HepG2 (cell line): ENCODE measurements at regions not wholly inside any gene's neighbourhood (a gene's known extent, or its start where the extent isn't known, plus 50 kb on each side); places are given as distances from the start of the nearest gene placed in this dataset.

Experiments used
- ATAC-seq: fragments of 200-7000 bp; cut with Tn5 transposase; 3 replicates; pipeline ENCODE4 v1.9.1; 2020; ENCODE audit warnings: mild to moderate bottlenecking, moderate library complexity
- BruUV-seq: library from RNA; stranded (reverse); fragments of 400-500 nt; replicated peaks from 2 replicates; lab custom pipeline; 2021; lab: Mats Ljungman, UMichigan
- CTCF ChIA-PET: fragments of 300-600 bp; formaldehyde crosslinking; extraction: SDS; loops from one replicate; lab custom pipeline; 2021; ENCODE audit warnings: low total read pairs, inconsistent platforms, low intra/inter-chr PET ratio; lab: Yijun Ruan, JAX
- POLR2A ChIA-PET: fragments of 350-600 bp; sonication (Branson Sonifier 250); formaldehyde crosslinking; loops from one replicate; lab custom pipeline; 2020; ENCODE audit warnings: antibody characterized with exemption, inconsistent platforms; lab: Yijun Ruan, JAX
- DNase-seq: peaks from one replicate; pipeline ENCODE4 v3.0.0-alpha.2; 2015; ENCODE audit warnings: low spot score
- FAIRE-seq: peaks from 3 replicates; lab custom pipeline; 2011; peaks lifted over from hg19 to GRCh38; lab: Jason Lieb, UNC
- H2AFZ ChIP-seq: one replicate; pipeline ENCODE4 v1.6.1; 2011; ENCODE audit warnings: low read length, inconsistent platforms
- H3K27ac ChIP-seq: fragments of 300-600 bp; 3 replicates; pipeline ENCODE4 v1.8.0; 2011; ENCODE audit warnings: mixed run types, mild to moderate bottlenecking, mixed read lengths, low read length, inconsistent platforms; ENCODE audit not compliant: insufficient read depth; ENCODE audit errors: extremely low read length
- H3K27me3 ChIP-seq, 2 experiments: fragments of 200-600 bp in 1 of 2; 2 replicates in 1 of 2; 3 replicates in 1 of 2; pipeline versions ENCODE4 v1.6.0 to v1.8.0; 2011; ENCODE audit warnings: low read length in 2 of 2, mild to moderate bottlenecking in 2 of 2, moderate library complexity in 2 of 2, inconsistent platforms in 1 of 2; ENCODE audit not compliant: insufficient read depth in 2 of 2, control insufficient read depth in 1 of 2
- H3K36me3 ChIP-seq, 2 experiments: fragments of 200-600 bp in 1 of 2; replicated peaks in 1 of 2; 2 replicates in 1 of 2; 3 replicates in 1 of 2; pipeline versions ENCODE4 v1.5.1 to v1.8.0; 2011; ENCODE audit warnings: low read length in 2 of 2, inconsistent platforms in 1 of 2; ENCODE audit not compliant: insufficient read depth in 2 of 2, control insufficient read depth in 1 of 2
- H3K4me1 ChIP-seq: 2 replicates; pipeline ENCODE4 v1.5.1; 2012; ENCODE audit warnings: low read length, inconsistent platforms; ENCODE audit not compliant: insufficient read depth
- H3K4me2 ChIP-seq: 2 replicates; pipeline ENCODE4 v1.6.0; 2011; ENCODE audit warnings: low read depth, low read length, inconsistent platforms
- H3K4me3 ChIP-seq, 3 experiments: fragments of 200-600 bp in 1 of 3; sonication (generic), shearing (Covaris generic) in 1 of 3; replicated peaks in 1 of 3; 2 replicates each; pipeline ENCODE4 v1.5.1; 2011 to 2016; ENCODE audit warnings: low read length in 3 of 3, inconsistent platforms in 2 of 3, low read depth in 2 of 3, mild to moderate bottlenecking in 2 of 3, control low read depth in 1 of 3, mixed read lengths in 1 of 3; ENCODE audit not compliant: insufficient read depth in 1 of 3
- H3K79me2 ChIP-seq: one replicate; pipeline ENCODE4 v1.6.1; 2011; ENCODE audit warnings: low read length, inconsistent platforms; ENCODE audit not compliant: insufficient read depth
- H3K9ac ChIP-seq: 2 replicates; pipeline ENCODE4 v1.6.0; 2011; ENCODE audit warnings: mild to moderate bottlenecking, low read depth, low read length, inconsistent platforms; ENCODE audit not compliant: insufficient read depth
- H3K9me3 ChIP-seq: 2 replicates; pipeline ENCODE4 v1.5.1; 2012; ENCODE audit warnings: mild to moderate bottlenecking, low read length
- H4K20me1 ChIP-seq: 2 replicates; pipeline ENCODE4 v1.6.0; 2011; ENCODE audit warnings: inconsistent platforms, mild to moderate bottlenecking, low read length, moderate library complexity; ENCODE audit not compliant: insufficient read depth
- HCFC1 ChIP-seq: fragments of 150-350 bp; IDR thresholded peaks from 2 replicates; pipeline ENCODE4 v1.6.1; 2014; ENCODE audit warnings: low read depth, low read length
- HOXA7 ChIP-seq: sonication (generic); formaldehyde crosslinking; IDR thresholded peaks from 2 replicates; pipeline ENCODE4 v1.8.1; 2022; ENCODE audit warnings: mild to moderate bottlenecking, missing genetic modification reagents, moderate library complexity
- NKX3-1 ChIP-seq: sonication (generic); formaldehyde crosslinking; IDR thresholded peaks from 2 replicates; pipeline ENCODE4 v1.5.0; 2020; ENCODE audit warnings: missing genetic modification reagents
- PPARG ChIP-seq: conservative IDR thresholded peaks from 2 replicates; pipeline ENCODE4 v1.6.1; 2016; ENCODE audit warnings: missing biosample characterization, missing genetic modification reagents
- REXO4 ChIP-seq: sonication (generic); formaldehyde crosslinking; IDR thresholded peaks from 2 replicates; pipeline ENCODE4 v1.8.0; 2022; ENCODE audit warnings: missing genetic modification reagents, mild to moderate bottlenecking, borderline replicate concordance
- SPEN ChIP-seq: sonication (generic); formaldehyde crosslinking; IDR thresholded peaks from 2 replicates; pipeline ENCODE4 v1.5.1; 2020; ENCODE audit warnings: low read depth, mild to moderate bottlenecking, missing genetic modification reagents
- ZNF256 ChIP-seq: sonication (generic); formaldehyde crosslinking; conservative IDR thresholded peaks from 2 replicates; pipeline ENCODE4 v1.4.0; 2020; ENCODE audit warnings: missing genetic modification reagents
- ZNF331 ChIP-seq: sonication (generic); formaldehyde crosslinking; IDR thresholded peaks from 2 replicates; pipeline ENCODE4 v1.4.0; 2020; ENCODE audit warnings: missing genetic modification reagents
- ZNF496 ChIP-seq: sonication (generic); formaldehyde crosslinking; IDR thresholded peaks from 2 replicates; pipeline ENCODE4 v1.8.1; 2023; ENCODE audit warnings: mild to moderate bottlenecking, moderate library complexity, missing genetic modification reagents; ENCODE audit not compliant: insufficient replicate concordance
- ZNF556 ChIP-seq: sonication (generic); formaldehyde crosslinking; IDR thresholded peaks from 2 replicates; pipeline ENCODE4 v1.4.0; 2020; ENCODE audit warnings: mild to moderate bottlenecking, missing genetic modification reagents, borderline replicate concordance
- ZNF724P ChIP-seq: sonication (generic); formaldehyde crosslinking; IDR thresholded peaks from 2 replicates; pipeline ENCODE4 v1.8.0; 2022; ENCODE audit warnings: missing genetic modification reagents, borderline replicate concordance
- WGBS: methylation state at CpG from one replicate; pipeline ENCODE4 v1.1.6; 2017; ENCODE audit warnings: low lambda C conversion rate; 5-methylcytosine and 5-hydroxymethylcytosine counted together
- in situ Hi-C: cut with HindIII; loops from 2 replicates; pipeline ENCODE4 v1.10.0; 2017; ENCODE audit warnings: low pct_unique_long_range_greater_than_20kb; ENCODE audit not compliant: extremely low pct_ligation_motif_present
- intact Hi-C: fragments of 100-400 bp; cut with micrococcal nuclease; formaldehyde crosslinking; loops from one replicate; pipeline ENCODE4 v1.10.0; 2022; ENCODE audit not compliant: unreplicated experiment
- TF ChIP-seq, protein P1 (sequence below): sonication (generic); formaldehyde crosslinking; conservative IDR thresholded peaks from 2 replicates; pipeline ENCODE4 v1.4.0; 2020; ENCODE audit warnings: mild to moderate bottlenecking, missing genetic modification reagents, moderate library complexity
- TF ChIP-seq, protein P2 (sequence below): IDR thresholded peaks from 2 replicates; pipeline ENCODE4 v1.6.1; 2012; ENCODE audit warnings: inconsistent platforms

DNA sequence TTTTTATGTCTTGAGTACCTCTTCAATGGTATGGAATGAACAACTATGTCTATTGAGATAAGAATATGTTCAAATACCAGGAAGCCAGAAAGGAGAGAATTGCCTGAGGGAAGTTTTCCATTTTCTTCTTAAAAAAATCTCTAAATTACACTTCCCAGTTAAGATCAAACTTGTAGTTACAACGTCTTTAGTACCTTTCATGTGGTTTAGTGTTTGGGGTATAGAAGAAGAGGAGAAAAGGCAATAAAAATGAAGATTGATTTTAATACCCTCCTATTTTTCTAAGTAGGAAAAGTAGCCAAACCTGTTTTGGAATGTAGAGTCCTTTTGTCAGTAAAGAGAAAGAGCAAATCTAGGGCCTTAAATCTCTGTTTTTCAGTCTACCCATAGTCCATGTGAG lies 470.0 kb upstream of the SEMA3A start (continued):
- TF ChIP-seq, protein P1, sequence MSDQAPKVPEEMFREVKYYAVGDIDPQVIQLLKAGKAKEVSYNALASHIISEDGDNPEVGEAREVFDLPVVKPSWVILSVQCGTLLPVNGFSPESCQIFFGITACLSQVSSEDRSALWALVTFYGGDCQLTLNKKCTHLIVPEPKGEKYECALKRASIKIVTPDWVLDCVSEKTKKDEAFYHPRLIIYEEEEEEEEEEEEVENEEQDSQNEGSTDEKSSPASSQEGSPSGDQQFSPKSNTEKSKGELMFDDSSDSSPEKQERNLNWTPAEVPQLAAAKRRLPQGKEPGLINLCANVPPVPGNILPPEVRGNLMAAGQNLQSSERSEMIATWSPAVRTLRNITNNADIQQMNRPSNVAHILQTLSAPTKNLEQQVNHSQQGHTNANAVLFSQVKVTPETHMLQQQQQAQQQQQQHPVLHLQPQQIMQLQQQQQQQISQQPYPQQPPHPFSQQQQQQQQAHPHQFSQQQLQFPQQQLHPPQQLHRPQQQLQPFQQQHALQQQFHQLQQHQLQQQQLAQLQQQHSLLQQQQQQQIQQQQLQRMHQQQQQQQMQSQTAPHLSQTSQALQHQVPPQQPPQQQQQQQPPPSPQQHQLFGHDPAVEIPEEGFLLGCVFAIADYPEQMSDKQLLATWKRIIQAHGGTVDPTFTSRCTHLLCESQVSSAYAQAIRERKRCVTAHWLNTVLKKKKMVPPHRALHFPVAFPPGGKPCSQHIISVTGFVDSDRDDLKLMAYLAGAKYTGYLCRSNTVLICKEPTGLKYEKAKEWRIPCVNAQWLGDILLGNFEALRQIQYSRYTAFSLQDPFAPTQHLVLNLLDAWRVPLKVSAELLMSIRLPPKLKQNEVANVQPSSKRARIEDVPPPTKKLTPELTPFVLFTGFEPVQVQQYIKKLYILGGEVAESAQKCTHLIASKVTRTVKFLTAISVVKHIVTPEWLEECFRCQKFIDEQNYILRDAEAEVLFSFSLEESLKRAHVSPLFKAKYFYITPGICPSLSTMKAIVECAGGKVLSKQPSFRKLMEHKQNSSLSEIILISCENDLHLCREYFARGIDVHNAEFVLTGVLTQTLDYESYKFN (CRISPR knock-in tag), result no peak
- TF ChIP-seq HCFC1, result no peak
- TF ChIP-seq SPEN, result no peak
- TF ChIP-seq ZNF496 (CRISPR knock-in tag), result no peak
- TF ChIP-seq NKX3-1, result no peak

DNA sequence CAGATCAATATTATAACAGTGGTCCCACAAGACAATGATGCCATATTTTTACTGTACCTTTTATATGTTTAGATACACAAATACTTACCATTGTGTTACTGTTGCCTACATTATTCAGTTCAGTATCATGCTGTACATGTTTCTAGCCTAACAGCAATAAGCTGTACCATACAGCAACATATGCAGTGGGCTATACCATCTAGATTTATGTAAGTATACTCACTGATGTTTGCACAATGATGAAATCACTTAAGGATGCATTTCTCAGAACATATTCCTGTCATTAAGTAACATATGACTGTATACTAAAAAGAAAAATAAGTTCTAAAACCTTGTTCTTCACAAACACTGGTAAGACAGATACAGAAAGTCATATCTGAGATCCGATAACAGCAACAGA lies 468.6 kb upstream of the SEMA3A start:
- DNase-seq, result no peak
- ATAC-seq, result no peak
- in situ Hi-C loops, result no loop called here
- TF ChIP-seq HOXA7 (no peak), ZNF556 (CRISPR knock-in tag) (no peak), ZNF724P (CRISPR knock-in tag) (no peak), REXO4 (CRISPR knock-in tag) (no peak), ZNF256 (CRISPR knock-in tag) (no peak), ZNF331 (CRISPR knock-in tag) (no peak), PPARG (no peak)
- TF ChIP-seq, protein P2, sequence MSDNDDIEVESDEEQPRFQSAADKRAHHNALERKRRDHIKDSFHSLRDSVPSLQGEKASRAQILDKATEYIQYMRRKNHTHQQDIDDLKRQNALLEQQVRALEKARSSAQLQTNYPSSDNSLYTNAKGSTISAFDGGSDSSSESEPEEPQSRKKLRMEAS, result no peak
- no peak for FAIRE-seq
- Histone ChIP-seq H3K9ac (no peak overlapping the region), H3K27ac (no peak overlapping the region), H3K79me2 (no peaks in the 10 kb centered on the region), H3K36me3 (no peaks in the 10 kb centered on the region), H3K27me3 (no peaks in the 10 kb centered on the region), H4K20me1 (no peaks in the 10 kb centered on the region), H2AFZ (no peak overlapping the region), H3K9me3 (no peaks in the 10 kb centered on the region), H3K4me1 (no peaks in the 10 kb centered on the region), H3K4me3 (no peak overlapping the region), H3K4me2 (no peak overlapping the region)
- BruUV-seq, result no TSS peak
- ChIA-PET POLR2A (no interaction called here), CTCF (no interaction called here)
- WGBS, result 0% methylated on average over 1 of the region's 1 CpG
- intact Hi-C loops, result no loop called here
